ENCODE measurements at regions not wholly inside any gene's neighbourhood (a gene's known extent, or its start where the extent isn't known, plus 50 kb on each side); places are given as distances from the start of the nearest gene placed in this dataset.

GRCh38 chr21:18937337-18937736 is 533.8 kb upstream of the TMPRSS15 start:
- TF ChIP-seq TAF1 (IDR thresholded peaks at IDR 0.05; ENCODE audit: low read depth) (no peak), ZBTB7A (IDR thresholded peaks at IDR 0.05; ENCODE audit: low read depth) (no peak), NFIC (IDR thresholded peaks at IDR 0.05) (no peak), CEBPB (IDR thresholded peaks at IDR 0.05) (no peak), FOXM1 (IDR thresholded peaks at IDR 0.05; ENCODE audit: borderline replicate concordance, low read depth) (no peak), RAD21 (IDR thresholded peaks at IDR 0.05; ENCODE audit: low read depth) (no peak), EGR1 (IDR thresholded peaks at IDR 0.05) (no peak), MAX (IDR thresholded peaks at IDR 0.05) (no peak), YY1 (IDR thresholded peaks at IDR 0.05; ENCODE audit: low read depth) (no peak), USF1 (IDR thresholded peaks at IDR 0.05) (no peak), TCF12 (IDR thresholded peaks at IDR 0.05; ENCODE audit: low read depth) (no peak), TEAD4 (IDR thresholded peaks at IDR 0.05) (no peak), EP300 (IDR thresholded peaks at IDR 0.05; ENCODE audit: borderline replicate concordance) (no peak), CREB1 (IDR thresholded peaks at IDR 0.05; ENCODE audit: low read depth) (no peak)

- no peak for TF ChIP-seq EGR1 (IDR thresholded peaks at IDR 0.05)
- TF ChIP-seq MAX (IDR thresholded peaks at IDR 0.05), result no peak
- no peak for TF ChIP-seq FOXM1 (IDR thresholded peaks at IDR 0.05; ENCODE audit: borderline replicate concordance, low read depth)
- TF ChIP-seq EP300 (IDR thresholded peaks at IDR 0.05; ENCODE audit: borderline replicate concordance), result no peak
- no peak for TF ChIP-seq NFIC (IDR thresholded peaks at IDR 0.05)
- TF ChIP-seq USF1 (IDR thresholded peaks at IDR 0.05), result no peak
- TF ChIP-seq REST (IDR thresholded peaks at IDR 0.05; ENCODE audit: low read depth), result no peak
- no peak for TF ChIP-seq TEAD4 (IDR thresholded peaks at IDR 0.05)
- no peak for TF ChIP-seq CREB1 (IDR thresholded peaks at IDR 0.05; ENCODE audit: low read depth)
- no peak for TF ChIP-seq TCF12 (IDR thresholded peaks at IDR 0.05; ENCODE audit: low read depth)
- TF ChIP-seq CEBPB (IDR thresholded peaks at IDR 0.05), result no peak
- TF ChIP-seq ZBTB7A (IDR thresholded peaks at IDR 0.05; ENCODE audit: low read depth), result no peak
Measured at GRCh38 chr21:18940791-18941190, 537.2 kb upstream of the TMPRSS15 start.

GRCh38 chr21:18950045-18950740 is 546.6 kb upstream of the TMPRSS15 start:
- TF ChIP-seq ZBTB7A (IDR thresholded peaks at IDR 0.05; ENCODE audit: low read depth), result no peak
- TF ChIP-seq EP300 (IDR thresholded peaks at IDR 0.05; ENCODE audit: borderline replicate concordance), result no peak
- TF ChIP-seq MAX (IDR thresholded peaks at IDR 0.05), result no peak
- no peak for TF ChIP-seq REST (IDR thresholded peaks at IDR 0.05; ENCODE audit: low read depth)
- no peak for TF ChIP-seq YY1 (IDR thresholded peaks at IDR 0.05; ENCODE audit: low read depth)
- TF ChIP-seq TCF12 (IDR thresholded peaks at IDR 0.05; ENCODE audit: low read depth), result no peak
- no peak for TF ChIP-seq RAD21 (IDR thresholded peaks at IDR 0.05; ENCODE audit: low read depth)
- TF ChIP-seq TAF1 (IDR thresholded peaks at IDR 0.05; ENCODE audit: low read depth), result no peak
- no peak for TF ChIP-seq FOXM1 (IDR thresholded peaks at IDR 0.05; ENCODE audit: borderline replicate concordance, low read depth)
- no peak for TF ChIP-seq USF1 (IDR thresholded peaks at IDR 0.05)
- no peak for TF ChIP-seq NFIC (IDR thresholded peaks at IDR 0.05)
- TF ChIP-seq TEAD4 (IDR thresholded peaks at IDR 0.05), result no peak
- no peak for TF ChIP-seq CREB1 (IDR thresholded peaks at IDR 0.05; ENCODE audit: low read depth)
- TF ChIP-seq EGR1 (IDR thresholded peaks at IDR 0.05), result no peak

- no peak for TF ChIP-seq REST (IDR thresholded peaks at IDR 0.05; ENCODE audit: low read depth)
- TF ChIP-seq TAF1 (IDR thresholded peaks at IDR 0.05; ENCODE audit: low read depth), result no peak
- TF ChIP-seq RAD21 (IDR thresholded peaks at IDR 0.05; ENCODE audit: low read depth), result peak; percentile 63
- TF ChIP-seq EGR1 (IDR thresholded peaks at IDR 0.05), result no peak
Measured at GRCh38 chr21:18951271-18952038, 547.9 kb upstream of the TMPRSS15 start.
